ENCODE measurements at regions not wholly inside any gene's neighbourhood (a gene's known extent, or its start where the extent isn't known, plus 50 kb on each side); places are given as distances from the start of the nearest gene placed in this dataset.

DNA sequence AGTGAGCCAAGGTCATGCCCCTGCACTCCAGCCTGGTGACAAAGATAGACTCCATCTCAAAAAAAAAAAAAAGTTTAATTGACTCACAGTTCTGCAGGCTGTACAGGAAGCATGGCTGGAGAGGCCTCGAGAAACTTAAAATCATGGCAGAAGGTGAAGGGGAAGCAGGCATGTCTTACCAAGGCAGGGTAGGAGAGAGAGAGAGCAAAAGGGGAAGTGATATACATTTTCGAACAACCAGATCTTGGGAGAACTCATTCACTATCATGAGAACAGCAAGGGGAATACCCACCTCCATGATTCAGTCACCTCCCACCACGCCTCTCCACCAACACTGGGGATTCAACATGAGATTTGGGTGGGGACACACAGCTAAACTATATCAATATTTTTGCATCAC, 315.2 kb upstream of the HTR2C start:
- TF ChIP-seq, protein P1, sequence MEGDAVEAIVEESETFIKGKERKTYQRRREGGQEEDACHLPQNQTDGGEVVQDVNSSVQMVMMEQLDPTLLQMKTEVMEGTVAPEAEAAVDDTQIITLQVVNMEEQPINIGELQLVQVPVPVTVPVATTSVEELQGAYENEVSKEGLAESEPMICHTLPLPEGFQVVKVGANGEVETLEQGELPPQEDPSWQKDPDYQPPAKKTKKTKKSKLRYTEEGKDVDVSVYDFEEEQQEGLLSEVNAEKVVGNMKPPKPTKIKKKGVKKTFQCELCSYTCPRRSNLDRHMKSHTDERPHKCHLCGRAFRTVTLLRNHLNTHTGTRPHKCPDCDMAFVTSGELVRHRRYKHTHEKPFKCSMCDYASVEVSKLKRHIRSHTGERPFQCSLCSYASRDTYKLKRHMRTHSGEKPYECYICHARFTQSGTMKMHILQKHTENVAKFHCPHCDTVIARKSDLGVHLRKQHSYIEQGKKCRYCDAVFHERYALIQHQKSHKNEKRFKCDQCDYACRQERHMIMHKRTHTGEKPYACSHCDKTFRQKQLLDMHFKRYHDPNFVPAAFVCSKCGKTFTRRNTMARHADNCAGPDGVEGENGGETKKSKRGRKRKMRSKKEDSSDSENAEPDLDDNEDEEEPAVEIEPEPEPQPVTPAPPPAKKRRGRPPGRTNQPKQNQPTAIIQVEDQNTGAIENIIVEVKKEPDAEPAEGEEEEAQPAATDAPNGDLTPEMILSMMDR (IDR thresholded peaks at IDR 0.05) = no peak
- TF ChIP-seq POLR2A (IDR thresholded peaks at IDR 0.05) = no peak

Data from esophagus squamous epithelium (tissue), 4 donors.